Glutamatergic neuron (in vitro differentiated cells): ENCODE measurements at regions not wholly inside any gene's neighbourhood (a gene's known extent, or its start where the extent isn't known, plus 50 kb on each side); places are given as distances from the start of the nearest gene placed in this dataset.

Source experiments
- DNase-seq: peaks from one replicate; pipeline ENCODE4 v3.0.0; 2022
- H3K27ac Mint-ChIP-seq: one replicate; pipeline ENCODE4 v1.8.0; 2020; ENCODE audit warnings: mild to moderate bottlenecking, mixed read lengths, inconsistent platforms; ENCODE audit not compliant: unreplicated experiment
- H3K27me3 Mint-ChIP-seq: one replicate; pipeline ENCODE4 v1.8.0; 2020; ENCODE audit warnings: mild to moderate bottlenecking, moderate library complexity, mixed read lengths, inconsistent platforms; ENCODE audit not compliant: unreplicated experiment
- H3K36me3 Mint-ChIP-seq: one replicate; pipeline ENCODE4 v1.8.0; 2020; ENCODE audit warnings: mild to moderate bottlenecking, mixed read lengths, inconsistent platforms; ENCODE audit not compliant: unreplicated experiment
- H3K4me1 Mint-ChIP-seq: one replicate; pipeline ENCODE4 v1.8.0; 2020; ENCODE audit warnings: mild to moderate bottlenecking, low read depth, mixed read lengths, inconsistent platforms; ENCODE audit not compliant: unreplicated experiment
- H3K4me3 Mint-ChIP-seq: one replicate; pipeline ENCODE4 v1.8.0; 2020; ENCODE audit warnings: mild to moderate bottlenecking, mixed read lengths, inconsistent platforms; ENCODE audit not compliant: unreplicated experiment
- H3K9me3 Mint-ChIP-seq: one replicate; pipeline ENCODE4 v1.8.0; 2020; ENCODE audit warnings: mild to moderate bottlenecking, moderate library complexity, mixed read lengths, inconsistent platforms; ENCODE audit not compliant: unreplicated experiment
- TF ChIP-seq, protein P1 (sequence below): fragments of 200-600 bp; sonication (generic); IDR thresholded peaks from one replicate; pipeline ENCODE4 v1.5.0; 2021; ENCODE audit not compliant: partially characterized antibody, unreplicated experiment

DNA sequence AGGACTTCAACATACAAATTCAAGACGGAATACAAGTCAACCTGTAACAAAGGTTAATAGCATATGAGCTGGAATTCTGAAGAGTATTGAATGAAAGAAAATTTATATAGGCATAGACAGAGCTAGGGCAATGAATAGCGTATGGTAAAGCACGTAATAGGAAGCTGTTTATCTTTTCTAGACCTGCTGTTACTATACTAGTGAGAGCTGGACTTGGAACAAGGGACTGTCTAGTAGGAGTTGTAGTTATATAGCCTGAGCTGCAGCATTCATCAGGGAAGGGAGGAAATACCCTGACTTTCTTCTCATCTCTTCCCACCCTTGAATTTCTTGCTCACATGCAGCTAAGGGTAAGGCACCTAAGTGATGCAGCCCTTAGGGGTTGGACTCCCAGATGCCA lies 67.5 kb upstream of the PRLR start:
- peaks cover 3% of the 10 kb centered on the region for H3K4me1 Mint-ChIP-seq
- H3K27me3 Mint-ChIP-seq: peaks cover 3% of the 10 kb centered on the region
- H3K4me3 Mint-ChIP-seq: no peak overlapping the region
- TF ChIP-seq, protein P1, sequence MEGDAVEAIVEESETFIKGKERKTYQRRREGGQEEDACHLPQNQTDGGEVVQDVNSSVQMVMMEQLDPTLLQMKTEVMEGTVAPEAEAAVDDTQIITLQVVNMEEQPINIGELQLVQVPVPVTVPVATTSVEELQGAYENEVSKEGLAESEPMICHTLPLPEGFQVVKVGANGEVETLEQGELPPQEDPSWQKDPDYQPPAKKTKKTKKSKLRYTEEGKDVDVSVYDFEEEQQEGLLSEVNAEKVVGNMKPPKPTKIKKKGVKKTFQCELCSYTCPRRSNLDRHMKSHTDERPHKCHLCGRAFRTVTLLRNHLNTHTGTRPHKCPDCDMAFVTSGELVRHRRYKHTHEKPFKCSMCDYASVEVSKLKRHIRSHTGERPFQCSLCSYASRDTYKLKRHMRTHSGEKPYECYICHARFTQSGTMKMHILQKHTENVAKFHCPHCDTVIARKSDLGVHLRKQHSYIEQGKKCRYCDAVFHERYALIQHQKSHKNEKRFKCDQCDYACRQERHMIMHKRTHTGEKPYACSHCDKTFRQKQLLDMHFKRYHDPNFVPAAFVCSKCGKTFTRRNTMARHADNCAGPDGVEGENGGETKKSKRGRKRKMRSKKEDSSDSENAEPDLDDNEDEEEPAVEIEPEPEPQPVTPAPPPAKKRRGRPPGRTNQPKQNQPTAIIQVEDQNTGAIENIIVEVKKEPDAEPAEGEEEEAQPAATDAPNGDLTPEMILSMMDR: no peak
- H3K27ac Mint-ChIP-seq: no peak overlapping the region
- no peaks in the 10 kb centered on the region for H3K36me3 Mint-ChIP-seq
- H3K9me3 Mint-ChIP-seq: no peaks in the 10 kb centered on the region
- no peak for DNase-seq

DNA sequence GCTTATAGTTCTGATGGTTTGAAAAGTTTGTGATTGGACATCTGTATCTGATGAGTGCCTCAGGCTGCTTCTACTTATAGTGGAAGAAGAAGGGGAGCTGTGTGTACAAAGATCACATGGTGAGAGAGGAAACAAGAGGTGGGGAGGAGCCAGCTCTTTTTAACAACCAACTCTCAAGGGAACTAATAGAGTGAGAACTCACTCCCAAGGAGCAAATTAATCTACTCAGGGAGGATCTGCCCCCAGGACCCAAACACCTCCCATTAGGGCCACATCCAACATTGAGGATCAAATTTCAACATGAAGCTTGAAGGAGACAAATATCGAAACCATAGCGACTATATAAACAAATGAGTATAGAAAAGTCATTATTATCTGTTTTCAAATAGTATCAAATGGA lies 64.7 kb upstream of the PRLR start:
- peaks cover 3% of the 10 kb centered on the region for H3K4me1 Mint-ChIP-seq
- TF ChIP-seq, protein P1: no peak
- H3K27me3 Mint-ChIP-seq: peaks cover 3% of the 10 kb centered on the region
- no peak overlapping the region for H3K27ac Mint-ChIP-seq
- H3K4me3 Mint-ChIP-seq: no peak overlapping the region
- no peak for DNase-seq
- H3K9me3 Mint-ChIP-seq: no peaks in the 10 kb centered on the region
- no peaks in the 10 kb centered on the region for H3K36me3 Mint-ChIP-seq

DNA sequence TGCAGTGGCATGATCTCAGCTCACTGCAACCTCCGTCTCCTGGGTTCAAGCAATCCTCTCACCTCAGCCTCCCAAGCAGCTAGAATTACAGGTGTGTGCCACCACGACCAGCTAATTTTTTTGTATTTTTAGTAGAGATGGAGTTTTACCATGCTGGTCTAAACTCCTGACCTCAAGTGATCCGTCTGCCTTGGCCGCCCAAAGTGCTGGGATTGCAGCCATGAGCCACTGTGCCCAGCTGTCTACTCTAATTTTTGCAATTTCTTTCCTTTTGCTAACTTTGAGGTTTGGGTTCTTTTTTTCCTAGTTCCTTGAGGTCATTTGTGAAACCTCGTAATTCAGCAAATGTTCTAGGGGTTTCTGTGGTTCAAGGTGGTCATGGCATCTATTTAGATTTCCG lies 63.7 kb upstream of the PRLR start:
- Mint-ChIP-seq H3K36me3 (no peaks in the 10 kb centered on the region), H3K27ac (no peak overlapping the region), H3K4me1 (peaks cover 3% of the 10 kb centered on the region), H3K9me3 (no peaks in the 10 kb centered on the region), H3K27me3 (peaks cover 3% of the 10 kb centered on the region), H3K4me3 (no peak overlapping the region)
- DNase-seq: no peak
- TF ChIP-seq, protein P1: no peak

DNA sequence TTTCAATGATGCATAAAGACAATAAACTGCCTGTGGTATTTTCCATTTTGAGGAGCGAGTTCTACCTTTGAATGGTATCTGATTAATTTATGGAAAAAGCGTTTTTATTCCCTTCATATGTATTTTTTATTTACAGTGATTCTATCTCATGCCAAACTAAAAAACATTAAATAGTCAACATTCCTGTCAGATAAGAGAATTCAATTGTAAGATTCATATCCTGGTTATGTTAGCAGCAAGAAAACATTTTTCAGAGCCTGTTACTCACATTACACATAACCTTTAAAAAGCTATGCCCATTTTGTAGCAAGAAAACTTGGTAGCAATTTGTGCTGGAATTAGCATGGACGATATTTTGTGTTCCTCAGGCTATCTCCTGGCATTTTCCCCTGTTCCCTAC lies 55.1 kb upstream of the PRLR start:
- Mint-ChIP-seq H3K27me3 (peaks cover 2% of the 10 kb centered on the region), H3K36me3 (no peaks in the 10 kb centered on the region), H3K4me3 (no peak overlapping the region), H3K9me3 (no peaks in the 10 kb centered on the region), H3K4me1 (no peaks in the 10 kb centered on the region), H3K27ac (no peak overlapping the region)
- DNase-seq: no peak
- TF ChIP-seq, protein P1: no peak

DNA sequence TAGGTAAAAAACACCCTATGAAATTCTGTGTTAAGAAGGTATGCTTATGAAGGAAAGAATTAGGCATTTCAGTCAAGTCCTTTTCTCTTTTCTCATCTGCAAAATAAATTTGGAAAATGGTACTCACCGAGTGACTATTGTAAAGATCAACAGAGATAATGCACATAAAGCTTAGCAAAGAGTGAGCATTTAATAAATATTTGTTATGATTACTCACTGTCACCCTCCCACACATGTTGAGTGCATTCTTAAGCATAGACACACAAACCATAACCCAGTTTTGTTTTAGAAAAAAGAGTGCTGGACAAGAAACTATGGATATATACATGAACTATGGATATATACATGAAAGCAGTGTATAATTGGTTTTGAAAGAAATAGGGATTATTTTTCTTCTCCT lies 54.7 kb upstream of the PRLR start:
- H3K27me3 Mint-ChIP-seq: peaks cover 2% of the 10 kb centered on the region
- no peak overlapping the region for H3K27ac Mint-ChIP-seq
- no peaks in the 10 kb centered on the region for H3K4me1 Mint-ChIP-seq
- no peaks in the 10 kb centered on the region for H3K9me3 Mint-ChIP-seq
- DNase-seq: no peak
- H3K36me3 Mint-ChIP-seq: no peaks in the 10 kb centered on the region
- H3K4me3 Mint-ChIP-seq: no peak overlapping the region
- TF ChIP-seq, protein P1: no peak
